GM12878 (cell line): ENCODE measurements at regions not wholly inside any gene's neighbourhood (a gene's known extent, or its start where the extent isn't known, plus 50 kb on each side); places are given as distances from the start of the nearest gene placed in this dataset.
A peak's percentile ranks its signal among the peaks of the same experiment; 100 is the strongest.

Experiments used
- ATAC-seq: fragments of 200-7000 bp; cut with Tn5 transposase; 3 replicates; pipeline ENCODE4 v1.9.1; 2020; ENCODE audit warnings: mild to moderate bottlenecking, moderate library complexity
- BruUV-seq: library from RNA; stranded (reverse); fragments of 400-500 nt; replicated peaks from 2 replicates; lab custom pipeline; 2021; lab: Mats Ljungman, UMichigan
- CTCF ChIA-PET: fragments of 300-600 bp; sonication (Branson Sonifier 250); formaldehyde crosslinking; extraction: SDS; loops from one replicate; lab custom pipeline; 2021; ENCODE audit warnings: inconsistent platforms; lab: Yijun Ruan, JAX
- POLR2A ChIA-PET: fragments of 350-600 bp; formaldehyde crosslinking; extraction: SDS; loops from one replicate; lab custom pipeline; 2021; ENCODE audit warnings: inconsistent platforms; lab: Charles Lee
- RAD21 ChIA-PET: fragments of 300-600 bp; sonication (Branson Sonifier 250); formaldehyde crosslinking; loops from one replicate; lab custom pipeline; 2023; ENCODE audit warnings: antibody characterized with exemption; ENCODE audit not compliant: unreplicated experiment; lab: Charles Lee
- SMC1A ChIA-PET: fragments of 300-600 bp; sonication (Branson Sonifier 250); formaldehyde crosslinking; loops from one replicate; lab custom pipeline; 2023; ENCODE audit not compliant: unreplicated experiment, uncharacterized antibody; lab: Charles Lee
- DNase-seq: peaks from one replicate; pipeline ENCODE4 v3.0.0-alpha.2; 2011; ENCODE audit warnings: low read depth, low spot score
- FAIRE-seq: peaks from 3 replicates; lab custom pipeline; 2011; peaks lifted over from hg19 to GRCh38; lab: Jason Lieb, UNC
- H2AFZ ChIP-seq: 2 replicates; pipeline ENCODE4 v1.6.0; 2011; ENCODE audit warnings: low read depth, low read length, control low read depth; ENCODE audit not compliant: control insufficient read depth
- H3K27ac ChIP-seq: 2 replicates; pipeline ENCODE4 v1.5.1; 2011; ENCODE audit warnings: control low read depth; ENCODE audit not compliant: control insufficient read depth, insufficient read depth
- H3K27me3 ChIP-seq, 2 experiments: replicated peaks in 1 of 2; 2 replicates each; pipeline versions ENCODE4 v1.6.0 to v1.6.1; 2011; ENCODE audit warnings: low read length in 1 of 2; ENCODE audit not compliant: control insufficient read depth in 2 of 2, insufficient read depth in 2 of 2
- H3K36me3 ChIP-seq, 2 experiments: 2 replicates each; pipeline ENCODE4 v1.5.1; 2011; ENCODE audit warnings: low read length in 1 of 2; ENCODE audit not compliant: control insufficient read depth in 2 of 2, insufficient read depth in 2 of 2
- H3K4me1 ChIP-seq: 2 replicates; pipeline ENCODE4 v1.6.1; 2011; ENCODE audit warnings: mild to moderate bottlenecking, low read length, moderate library complexity, mixed read lengths; ENCODE audit not compliant: control insufficient read depth, insufficient read depth
- H3K4me2 ChIP-seq: 2 replicates; pipeline ENCODE4 v1.6.0; 2011; ENCODE audit warnings: control low read depth; ENCODE audit not compliant: control insufficient read depth, insufficient read depth
- H3K4me3 ChIP-seq: fragments of 200-600 bp; sonication (generic); 2 replicates; pipeline ENCODE4 v1.5.1; 2016
- H3K79me2 ChIP-seq: 2 replicates; pipeline ENCODE4 v1.6.0; 2011; ENCODE audit warnings: low read length; ENCODE audit not compliant: control insufficient read depth, insufficient read depth
- H3K9ac ChIP-seq: 2 replicates; pipeline ENCODE4 v1.8.0; 2011; ENCODE audit warnings: low read length, control low read depth, mixed read lengths; ENCODE audit not compliant: control insufficient read depth, insufficient read depth
- H3K9me3 ChIP-seq: replicated peaks from 3 replicates; pipeline ENCODE4 v1.5.1; 2011; ENCODE audit warnings: mild to moderate bottlenecking, low read length; ENCODE audit not compliant: control insufficient read depth, insufficient read depth
- H4K20me1 ChIP-seq: 2 replicates; pipeline ENCODE4 v1.6.0; 2011; ENCODE audit not compliant: control insufficient read depth, insufficient read depth
- CBX5 ChIP-seq: sonication (generic); IDR thresholded peaks from 2 replicates; pipeline ENCODE4 v1.6.1; 2016; ENCODE audit warnings: low read depth, moderate library complexity, mild to moderate bottlenecking, inconsistent platforms
- HDAC2 ChIP-seq: fragments of 200-600 bp; sonication (generic); IDR thresholded peaks from 2 replicates; pipeline ENCODE4 v1.6.1; 2017
- POLR2AphosphoS2 ChIP-seq: IDR thresholded peaks from 2 replicates; pipeline ENCODE4 v1.6.1; 2011; ENCODE audit warnings: low read depth, mild to moderate bottlenecking, low read length, improper control_type of control experiment, moderate library complexity
- WGBS: methylation state at CpG from one replicate; pipeline ENCODE4 v1.1.6; 2016; ENCODE audit warnings: low lambda C conversion rate; ENCODE audit not compliant: insufficient replicate concordance, insufficient coverage; ENCODE audit errors: missing lambda C conversion rate; 5-methylcytosine and 5-hydroxymethylcytosine counted together
- in situ Hi-C: fragments of 300-500 bp; cut with MboI; formaldehyde crosslinking; loops from 9 replicates; pipeline ENCODE4 v1.14.3; 2018; ENCODE audit warnings: mixed read lengths
- intact Hi-C: fragments of 100-400 bp; cut with micrococcal nuclease; formaldehyde crosslinking; loops from one replicate; pipeline ENCODE4 v1.14.2; 2022; ENCODE audit not compliant: unreplicated experiment
- TF ChIP-seq, protein P1 (sequence below): IDR thresholded peaks from 2 replicates; pipeline ENCODE4 v1.6.1; 2011; ENCODE audit warnings: borderline replicate concordance, low read depth, mild to moderate bottlenecking, moderate library complexity, low read length; ENCODE audit not compliant: insufficient read depth, poor library complexity, severe bottlenecking

GRCh38 chr4:116020141-116020722 lies 906.8 kb upstream of the NDST4 start:
- Histone ChIP-seq H2AFZ (no peak overlapping the region), H3K9ac (no peak overlapping the region), H3K9me3 (peaks cover 23% of the 10 kb centered on the region; the same call in 2 of the 3 replicates), H3K27ac (no peak overlapping the region), H3K4me2 (no peak overlapping the region), H3K4me3 (no peak overlapping the region), H3K4me1 (no peaks in the 10 kb centered on the region), H4K20me1 (no peaks in the 10 kb centered on the region), H3K79me2 (no peaks in the 10 kb centered on the region), H3K27me3 (no peaks in the 10 kb centered on the region), H3K36me3 (no peaks in the 10 kb centered on the region)
- ATAC-seq (no peak), FAIRE-seq (no peak), DNase-seq (no peak)
- ChIA-PET RAD21 (no interaction called here), CTCF (no interaction called here), SMC1A (no interaction called here), POLR2A (no interaction called here)
- BruUV-seq: no TSS peak
- TF ChIP-seq CBX5: peak; percentile 73; the same call in 1 of the 2 replicates
- TF ChIP-seq, protein P1, sequence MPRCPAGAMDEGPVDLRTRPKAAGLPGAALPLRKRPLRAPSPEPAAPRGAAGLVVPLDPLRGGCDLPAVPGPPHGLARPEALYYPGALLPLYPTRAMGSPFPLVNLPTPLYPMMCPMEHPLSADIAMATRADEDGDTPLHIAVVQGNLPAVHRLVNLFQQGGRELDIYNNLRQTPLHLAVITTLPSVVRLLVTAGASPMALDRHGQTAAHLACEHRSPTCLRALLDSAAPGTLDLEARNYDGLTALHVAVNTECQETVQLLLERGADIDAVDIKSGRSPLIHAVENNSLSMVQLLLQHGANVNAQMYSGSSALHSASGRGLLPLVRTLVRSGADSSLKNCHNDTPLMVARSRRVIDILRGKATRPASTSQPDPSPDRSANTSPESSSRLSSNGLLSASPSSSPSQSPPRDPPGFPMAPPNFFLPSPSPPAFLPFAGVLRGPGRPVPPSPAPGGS: no peak
- intact Hi-C loops: no loop called here
- in situ Hi-C loops: no loop called here
- WGBS: 64% methylated on average over 4 of the region's 4 CpGs

- FAIRE-seq (no peak), ATAC-seq (no peak), DNase-seq (no peak)
- no TSS peak for BruUV-seq
- Histone ChIP-seq H3K4me1 (no peaks in the 10 kb centered on the region), H3K27ac (no peak overlapping the region), H4K20me1 (no peaks in the 10 kb centered on the region), H3K9ac (no peak overlapping the region), H2AFZ (no peak overlapping the region), H3K79me2 (no peaks in the 10 kb centered on the region), H3K4me3 (no peak overlapping the region), H3K36me3 (no peaks in the 10 kb centered on the region), H3K9me3 (peaks cover 29% of the 10 kb centered on the region; the same call in 2 of the 3 replicates), H3K27me3 (no peaks in the 10 kb centered on the region), H3K4me2 (no peak overlapping the region)
- ChIA-PET POLR2A (no interaction called here), CTCF (no interaction called here), SMC1A (no interaction called here), RAD21 (no interaction called here)
- in situ Hi-C loops (no loop called here), intact Hi-C loops (no loop called here)
- no peak for TF ChIP-seq HDAC2
- no peak for TF ChIP-seq POLR2AphosphoS2
- 5% methylated on average over 3 of the region's 3 CpGs for WGBS
These were observed 905.4 kb upstream of the NDST4 start for GRCh38 chr4:116018831-116019230.
